GM12878 (cell line): ENCODE measurements at regions not wholly inside any gene's neighbourhood (a gene's known extent, or its start where the extent isn't known, plus 50 kb on each side); places are given as distances from the start of the nearest gene placed in this dataset.

Experiments
- CREB1 ChIP-seq: IDR thresholded peaks from 2 replicates; pipeline ENCODE4 v1.6.1; 2012; ENCODE audit warnings: low read depth, mild to moderate bottlenecking, inconsistent platforms
- ESRRA ChIP-seq: IDR thresholded peaks from 2 replicates; pipeline ENCODE4 v1.6.1; 2012; ENCODE audit warnings: mild to moderate bottlenecking, low read length, improper control_type of control experiment
- PAX5 ChIP-seq: IDR thresholded peaks from 2 replicates; pipeline ENCODE4 v1.6.1; 2011; ENCODE audit warnings: low read depth, low read length, borderline replicate concordance
- SUZ12 ChIP-seq: fragments of 200-600 bp; sonication (generic); IDR thresholded peaks from one replicate; pipeline ENCODE4 v1.6.1; 2018; ENCODE audit warnings: antibody characterized with exemption, mild to moderate bottlenecking; ENCODE audit not compliant: unreplicated experiment
- TAF1 ChIP-seq: IDR thresholded peaks from 2 replicates; pipeline ENCODE4 v1.6.1; 2011; ENCODE audit warnings: mild to moderate bottlenecking, low read depth, low read length, borderline replicate concordance
- ZNF274 ChIP-seq: IDR thresholded peaks from one replicate; pipeline ENCODE4 v1.8.0; 2011; ENCODE audit not compliant: insufficient read length, insufficient read depth
- ZSCAN29 ChIP-seq: fragments of 450-650 bp; IDR thresholded peaks from 2 replicates; pipeline ENCODE4 v1.6.1; 2017; ENCODE audit warnings: mild to moderate bottlenecking, moderate library complexity
- TF ChIP-seq, protein P1 (sequence below): IDR thresholded peaks from 2 replicates; pipeline ENCODE4 v1.6.1; 2011; ENCODE audit warnings: borderline replicate concordance, low read depth, mild to moderate bottlenecking, moderate library complexity, mixed read lengths, low read length; ENCODE audit not compliant: insufficient read depth; ENCODE audit errors: extremely low read length
- TF ChIP-seq, protein P2 (sequence below), 3 experiments: IDR thresholded peaks in 2 of 3; conservative IDR thresholded peaks in 1 of 3; 2 replicates each; pipeline ENCODE4 v1.5.1; 2011; ENCODE audit warnings: low read depth in 3 of 3, low read length in 3 of 3, mild to moderate bottlenecking in 3 of 3, control low read depth in 2 of 3, moderate library complexity in 2 of 3, inconsistent platforms in 1 of 3, mixed read lengths in 1 of 3; ENCODE audit not compliant: control insufficient read depth in 2 of 3, insufficient read depth in 1 of 3; ENCODE audit errors: extremely low read depth in 1 of 3

- TF ChIP-seq, protein P1, sequence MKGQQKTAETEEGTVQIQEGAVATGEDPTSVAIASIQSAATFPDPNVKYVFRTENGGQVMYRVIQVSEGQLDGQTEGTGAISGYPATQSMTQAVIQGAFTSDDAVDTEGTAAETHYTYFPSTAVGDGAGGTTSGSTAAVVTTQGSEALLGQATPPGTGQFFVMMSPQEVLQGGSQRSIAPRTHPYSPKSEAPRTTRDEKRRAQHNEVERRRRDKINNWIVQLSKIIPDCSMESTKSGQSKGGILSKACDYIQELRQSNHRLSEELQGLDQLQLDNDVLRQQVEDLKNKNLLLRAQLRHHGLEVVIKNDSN: no peak
- TF ChIP-seq, protein P2, sequence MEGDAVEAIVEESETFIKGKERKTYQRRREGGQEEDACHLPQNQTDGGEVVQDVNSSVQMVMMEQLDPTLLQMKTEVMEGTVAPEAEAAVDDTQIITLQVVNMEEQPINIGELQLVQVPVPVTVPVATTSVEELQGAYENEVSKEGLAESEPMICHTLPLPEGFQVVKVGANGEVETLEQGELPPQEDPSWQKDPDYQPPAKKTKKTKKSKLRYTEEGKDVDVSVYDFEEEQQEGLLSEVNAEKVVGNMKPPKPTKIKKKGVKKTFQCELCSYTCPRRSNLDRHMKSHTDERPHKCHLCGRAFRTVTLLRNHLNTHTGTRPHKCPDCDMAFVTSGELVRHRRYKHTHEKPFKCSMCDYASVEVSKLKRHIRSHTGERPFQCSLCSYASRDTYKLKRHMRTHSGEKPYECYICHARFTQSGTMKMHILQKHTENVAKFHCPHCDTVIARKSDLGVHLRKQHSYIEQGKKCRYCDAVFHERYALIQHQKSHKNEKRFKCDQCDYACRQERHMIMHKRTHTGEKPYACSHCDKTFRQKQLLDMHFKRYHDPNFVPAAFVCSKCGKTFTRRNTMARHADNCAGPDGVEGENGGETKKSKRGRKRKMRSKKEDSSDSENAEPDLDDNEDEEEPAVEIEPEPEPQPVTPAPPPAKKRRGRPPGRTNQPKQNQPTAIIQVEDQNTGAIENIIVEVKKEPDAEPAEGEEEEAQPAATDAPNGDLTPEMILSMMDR (IDR thresholded peaks at IDR 0.05 in 2 of 3, conservative IDR thresholded peaks at IDR 0.05 in 1 of 3; ENCODE audit: control insufficient read depth in 2 of 3, extremely low read depth in 1 of 3, insufficient read depth in 1 of 3, low read depth in 3 of 3, low read length in 3 of 3): no peak
- TF ChIP-seq PAX5 (no peak), SUZ12 (no peak), ZNF274 (no peak), ZSCAN29 (no peak), CREB1 (no peak), TAF1 (no peak), ESRRA (no peak)
Observed at GRCh38 chr12:60845696-60846095, 1249.9 kb downstream of the SLC16A7 start.
